ENCODE measurements at regions not wholly inside any gene's neighbourhood (a gene's known extent, or its start where the extent isn't known, plus 50 kb on each side); places are given as distances from the start of the nearest gene placed in this dataset.

DNA sequence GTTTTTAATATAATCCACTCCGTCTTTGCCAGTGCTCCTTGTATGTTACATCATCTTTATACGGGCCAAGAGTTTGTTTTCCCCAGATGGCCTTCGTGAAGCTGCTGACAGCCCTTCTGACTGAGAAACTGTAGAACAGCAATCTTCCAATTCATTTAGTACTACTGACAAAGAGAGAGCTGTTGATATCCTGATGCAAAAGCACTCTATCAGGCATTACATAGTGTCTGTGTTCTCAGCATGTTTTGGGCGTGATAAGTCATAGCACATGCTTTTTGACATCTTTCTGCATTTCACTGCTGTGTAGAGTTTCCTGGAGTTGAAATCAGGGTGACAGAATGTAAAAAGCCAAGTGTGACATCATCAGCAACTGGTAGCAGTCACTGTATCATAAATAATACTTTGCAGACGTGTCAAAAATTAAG is 746.3 kb upstream of the FAM241A start:
- DNase-seq (ENCODE audit: low spot score) = no peak
- Histone ChIP-seq H3K4me3 (no peak overlapping the region), H3K36me3 (no peaks in the 10 kb centered on the region), H3K27ac (no peak overlapping the region), H3K9me3 (no peaks in the 10 kb centered on the region), H3K4me1 (replicated peaks) (no peaks in the 10 kb centered on the region), H3K27me3 (replicated peaks; ENCODE audit: insufficient read depth) (no peaks in the 10 kb centered on the region)
- no peak for TF ChIP-seq CTCF (IDR thresholded peaks at IDR 0.05)
- TF ChIP-seq POLR2A (IDR thresholded peaks at IDR 0.05) = no peak
- no peak for TF ChIP-seq POLR2AphosphoS5 (IDR thresholded peaks at IDR 0.05)
- 39% methylated on average over 5 of the region's 5 CpGs for WGBS
- intact Hi-C loops (cut with DNase I) = no loop called here

- intact Hi-C loops (cut with DNase I) = no loop called here
- Histone ChIP-seq H3K27me3 (replicated peaks; ENCODE audit: insufficient read depth) (no peaks in the 10 kb centered on the region), H3K9me3 (no peaks in the 10 kb centered on the region), H3K27ac (no peak overlapping the region), H3K4me1 (replicated peaks) (no peaks in the 10 kb centered on the region), H3K4me3 (no peak overlapping the region), H3K36me3 (no peaks in the 10 kb centered on the region)
- DNase-seq (ENCODE audit: low spot score) = no peak
- TF ChIP-seq POLR2A (IDR thresholded peaks at IDR 0.05) (no peak), CTCF (IDR thresholded peaks at IDR 0.05) (no peak), POLR2AphosphoS5 (IDR thresholded peaks at IDR 0.05) (no peak)
- 55% methylated on average over 3 of the region's 3 CpGs for WGBS
Measured at GRCh38 chr4:111399623-111400022, 745.6 kb upstream of the FAM241A start.

GRCh38 chr4:111400741-111401140 is 744.5 kb upstream of the FAM241A start:
- no peaks in the 10 kb centered on the region for H3K36me3 ChIP-seq
- no peak for TF ChIP-seq POLR2A (IDR thresholded peaks at IDR 0.05)
- WGBS = 20% methylated on average over 4 of the region's 4 CpGs
- H3K9me3 ChIP-seq = no peaks in the 10 kb centered on the region
- no peak overlapping the region for H3K4me3 ChIP-seq
- no peaks in the 10 kb centered on the region for H3K27me3 ChIP-seq (replicated peaks; ENCODE audit: insufficient read depth)
- H3K4me1 ChIP-seq (replicated peaks) = no peaks in the 10 kb centered on the region
- DNase-seq (ENCODE audit: low spot score) = no peak
- intact Hi-C loops (cut with DNase I) = no loop called here
- no peak overlapping the region for H3K27ac ChIP-seq

GRCh38 chr4:111404673-111405072 is 740.6 kb upstream of the FAM241A start:
- no peaks in the 10 kb centered on the region for H3K27me3 ChIP-seq (replicated peaks; ENCODE audit: insufficient read depth)
- no peaks in the 10 kb centered on the region for H3K36me3 ChIP-seq
- H3K9me3 ChIP-seq = no peaks in the 10 kb centered on the region
- H3K4me1 ChIP-seq (replicated peaks) = no peaks in the 10 kb centered on the region
- intact Hi-C loops (cut with DNase I) = no loop called here
- no peak overlapping the region for H3K27ac ChIP-seq
- no peak for DNase-seq (ENCODE audit: low spot score)
- TF ChIP-seq CTCF (IDR thresholded peaks at IDR 0.05) (no peak), POLR2A (IDR thresholded peaks at IDR 0.05) (no peak), POLR2AphosphoS5 (IDR thresholded peaks at IDR 0.05) (no peak)
- 87% methylated on average over 3 of the region's 3 CpGs for WGBS
- H3K4me3 ChIP-seq = no peak overlapping the region

- Histone ChIP-seq H3K27me3 (replicated peaks; ENCODE audit: insufficient read depth) (no peaks in the 10 kb centered on the region), H3K4me3 (no peak overlapping the region), H3K36me3 (no peaks in the 10 kb centered on the region), H3K9me3 (no peaks in the 10 kb centered on the region), H3K4me1 (replicated peaks) (no peaks in the 10 kb centered on the region), H3K27ac (no peak overlapping the region)
- intact Hi-C loops (cut with DNase I) = no loop called here
- no peak for TF ChIP-seq CTCF (IDR thresholded peaks at IDR 0.05)
- no peak for TF ChIP-seq POLR2A (IDR thresholded peaks at IDR 0.05)
- no peak for TF ChIP-seq POLR2AphosphoS5 (IDR thresholded peaks at IDR 0.05)
- 69% methylated on average over 5 of the region's 5 CpGs for WGBS
- no peak for DNase-seq (ENCODE audit: low spot score)
Measured at GRCh38 chr4:111405989-111406388, 739.3 kb upstream of the FAM241A start.
